HG02973 (cell line): ENCODE measurements at regions not wholly inside any gene's neighbourhood (a gene's known extent, or its start where the extent isn't known, plus 50 kb on each side); places are given as distances from the start of the nearest gene placed in this dataset.

Experiments used
- ATAC-seq: cut with Tn5 transposase; IDR thresholded peaks from one replicate; pipeline ENCODE4 v1.9.1; 2021; ENCODE audit warnings: moderate library complexity; ENCODE audit not compliant: unreplicated experiment

- ATAC-seq, result peak; percentile 45
These were observed 138.1 kb upstream of the CHST15 start for GRCh38 chr10:124231168-124232155.

GRCh38 chr10:124230635-124231167 is 137.3 kb upstream of the CHST15 start:
- no peak for ATAC-seq

GRCh38 chr10:124229989-124230634 is 136.7 kb upstream of the CHST15 start:
- no peak for ATAC-seq

GRCh38 chr10:124229201-124229988 is 136.0 kb upstream of the CHST15 start:
- no peak for ATAC-seq

GRCh38 chr10:124228471-124228870 is 135.1 kb upstream of the CHST15 start:
- no peak for ATAC-seq

- ATAC-seq, result no peak
These were observed 134.6 kb upstream of the CHST15 start for GRCh38 chr10:124227988-124228387.

GRCh38 chr10:124227055-124227975 is 133.9 kb upstream of the CHST15 start:
- ATAC-seq, result no peak

- ATAC-seq, result no peak
These were observed 133.1 kb upstream of the CHST15 start for GRCh38 chr10:124226271-124227054.

GRCh38 chr10:124225467-124226270 is 132.3 kb upstream of the CHST15 start:
- no peak for ATAC-seq

- no peak for ATAC-seq
These were observed 131.7 kb upstream of the CHST15 start for GRCh38 chr10:124225029-124225466.

GRCh38 chr10:124224331-124225028 is 131.1 kb upstream of the CHST15 start:
- no peak for ATAC-seq

GRCh38 chr10:124223711-124224085 is 130.3 kb upstream of the CHST15 start:
- ATAC-seq, result no peak

GRCh38 chr10:124222988-124223710 is 129.8 kb upstream of the CHST15 start:
- ATAC-seq, result no peak

- ATAC-seq, result peak; percentile 3
These were observed 129.1 kb upstream of the CHST15 start for GRCh38 chr10:124222318-124222987.

- ATAC-seq, result peak; percentile 64
These were observed 128.2 kb upstream of the CHST15 start for GRCh38 chr10:124221356-124222317.
